ENCODE measurements at regions not wholly inside any gene's neighbourhood (a gene's known extent, or its start where the extent isn't known, plus 50 kb on each side); places are given as distances from the start of the nearest gene placed in this dataset.

DNA sequence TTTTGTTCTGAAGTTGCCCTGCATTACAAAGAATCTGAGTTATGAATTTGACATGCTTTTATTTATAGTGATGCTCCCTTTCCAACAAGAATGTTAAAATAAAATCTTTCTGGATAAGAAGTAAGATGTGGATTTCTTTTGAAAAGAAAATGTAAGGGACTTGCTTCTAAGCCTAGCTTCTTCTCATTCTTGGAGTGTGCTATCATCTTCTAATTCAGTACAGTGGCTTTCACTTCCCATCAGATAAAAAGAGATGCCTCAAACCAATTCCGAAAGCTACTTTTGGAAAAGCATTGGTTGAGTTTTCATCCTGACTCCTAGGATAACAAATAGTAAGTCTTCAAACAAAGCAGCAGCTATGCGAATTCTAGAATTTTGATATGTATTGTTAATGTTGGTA is 197.0 kb upstream of the ZPLD1 start:
- intact Hi-C loops (cut with DNase I) = no loop called here
- 47 to 48% methylated on average over 2 of the region's 2 CpGs for WGBS, 2 donors

DNA sequence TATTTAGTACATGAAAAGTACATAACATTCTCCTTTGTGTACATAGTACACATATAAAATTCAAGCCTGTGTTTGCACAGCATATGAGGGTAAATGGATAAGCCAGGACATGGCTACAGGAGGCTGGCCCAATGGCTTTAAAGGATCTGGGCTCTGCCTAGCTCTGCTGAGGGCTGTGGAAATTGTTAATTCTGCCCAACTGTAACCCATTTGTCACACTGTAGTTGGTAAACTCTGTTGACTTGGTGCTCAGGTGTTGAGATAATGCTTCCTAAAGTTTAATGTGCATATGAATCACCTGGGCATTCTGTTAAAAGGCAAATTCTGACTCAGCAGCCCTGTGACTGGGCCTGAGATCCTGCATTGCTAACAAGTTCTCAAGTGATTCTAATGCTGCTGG is 196.5 kb upstream of the ZPLD1 start:
- no peak overlapping the region for H3K4me3 ChIP-seq (ENCODE audit: low read length in 2 of 2)
- H3K27ac ChIP-seq (ENCODE audit: low read depth in 1 of 2, low read length in 2 of 2) = no peak overlapping the region
- H3K36me3 ChIP-seq (ENCODE audit: control insufficient read depth in 1 of 2, insufficient read depth in 2 of 2, low read length in 1 of 2) = no peaks in the 10 kb centered on the region
- no peak for DNase-seq
- ATAC-seq (ENCODE audit: low FRiP score) = no peak
- intact Hi-C loops (cut with DNase I) = no loop called here
- peaks cover 1% of the 10 kb centered on the region for H3K9me3 ChIP-seq (ENCODE audit: control insufficient read depth, low read length)
- no peaks in the 10 kb centered on the region for H3K27me3 ChIP-seq (ENCODE audit: control insufficient read depth in 1 of 2, insufficient read depth in 2 of 2, low read length in 1 of 2)
- no peaks in the 10 kb centered on the region for H3K4me1 ChIP-seq (ENCODE audit: control insufficient read depth in 1 of 2, insufficient read depth in 2 of 2, low read length in 2 of 2)

More for the DNA sequence above, 197.0 kb upstream of the ZPLD1 start:
- H3K4me1 ChIP-seq (ENCODE audit: control insufficient read depth in 1 of 2, insufficient read depth in 2 of 2, low read length in 2 of 2) = no peaks in the 10 kb centered on the region
- H3K36me3 ChIP-seq (ENCODE audit: control insufficient read depth in 1 of 2, insufficient read depth in 2 of 2, low read length in 1 of 2) = no peaks in the 10 kb centered on the region
- DNase-seq (no peak), ATAC-seq (ENCODE audit: low FRiP score) (no peak)
- no peak overlapping the region for H3K4me3 ChIP-seq (ENCODE audit: low read length in 2 of 2)
- peaks cover 1% of the 10 kb centered on the region for H3K9me3 ChIP-seq (ENCODE audit: control insufficient read depth, low read length)
- no peak overlapping the region for H3K27ac ChIP-seq (ENCODE audit: low read depth in 1 of 2, low read length in 2 of 2)
- H3K27me3 ChIP-seq (ENCODE audit: control insufficient read depth in 1 of 2, insufficient read depth in 2 of 2, low read length in 1 of 2) = no peaks in the 10 kb centered on the region

DNA sequence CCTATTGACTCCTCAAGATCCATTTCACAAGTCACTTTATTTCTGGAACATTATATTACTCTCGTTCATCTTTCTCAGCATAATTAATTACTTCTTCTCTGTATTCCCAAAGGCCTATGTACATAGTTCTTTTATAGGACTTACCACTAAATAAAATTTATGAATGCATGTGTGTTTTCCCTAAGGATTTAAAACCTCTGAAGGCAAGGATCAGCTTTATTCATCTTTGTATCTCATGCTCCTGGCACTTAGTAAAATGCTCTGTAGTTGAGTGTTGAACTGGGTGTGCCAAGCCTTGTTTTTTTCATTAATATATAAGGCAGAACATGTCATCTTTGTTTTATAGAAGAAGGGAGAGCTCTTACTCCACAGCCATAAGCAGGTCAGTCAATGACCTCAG is 194.1 kb upstream of the ZPLD1 start:
- Histone ChIP-seq H3K36me3 (ENCODE audit: control insufficient read depth in 1 of 2, insufficient read depth in 2 of 2, low read length in 1 of 2) (no peaks in the 10 kb centered on the region), H3K4me1 (ENCODE audit: control insufficient read depth in 1 of 2, insufficient read depth in 2 of 2, low read length in 2 of 2) (no peaks in the 10 kb centered on the region), H3K27me3 (ENCODE audit: control insufficient read depth in 1 of 2, insufficient read depth in 2 of 2, low read length in 1 of 2) (no peaks in the 10 kb centered on the region), H3K27ac (ENCODE audit: low read depth in 1 of 2, low read length in 2 of 2) (no peak overlapping the region), H3K4me3 (ENCODE audit: low read length in 2 of 2) (no peak overlapping the region), H3K9me3 (ENCODE audit: control insufficient read depth, low read length) (peaks cover 1% of the 10 kb centered on the region)
- ATAC-seq (ENCODE audit: low FRiP score) (no peak), DNase-seq (no peak)
- intact Hi-C loops (cut with DNase I) = no loop called here
- 41 to 57% methylated on average over 1 of the region's 1 CpG for WGBS, 2 donors

DNA sequence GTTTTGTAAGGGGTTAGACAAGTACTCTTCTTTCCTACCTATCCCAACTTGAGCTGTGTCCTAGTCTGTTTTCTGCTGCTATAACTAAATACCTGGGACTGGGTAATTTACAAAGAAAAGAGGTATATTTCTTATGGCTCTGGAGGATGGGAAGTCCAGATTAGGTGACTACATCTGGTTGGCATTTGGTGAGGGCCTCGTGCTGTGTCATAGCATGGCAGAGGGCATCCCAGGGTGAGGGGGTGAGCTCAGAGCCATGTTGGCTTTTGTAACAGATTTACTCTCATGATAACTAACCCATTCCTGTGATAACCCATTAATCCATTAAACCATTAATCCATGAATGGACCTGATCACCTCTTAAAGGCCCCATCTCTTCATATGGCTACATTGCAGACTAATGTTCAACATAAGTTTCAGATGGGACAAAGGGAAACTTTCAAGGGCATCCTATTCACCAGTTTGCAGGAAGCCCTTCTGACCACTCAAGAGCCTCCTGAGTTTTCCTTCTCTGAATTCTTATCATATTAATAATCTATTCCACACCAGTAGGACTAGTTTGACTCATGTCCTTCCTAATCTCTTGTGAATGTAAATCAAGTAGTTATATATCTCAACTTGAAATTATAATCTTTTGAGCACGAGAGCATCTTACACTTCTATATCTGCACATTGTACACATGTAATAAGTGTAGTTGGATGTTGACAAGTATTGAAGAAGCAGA is 185.7 kb upstream of the ZPLD1 start:
- intact Hi-C loops (cut with DNase I) = no loop called here
- 61% methylated on average over 2 of the region's 2 CpGs for WGBS, 2 donors

DNA sequence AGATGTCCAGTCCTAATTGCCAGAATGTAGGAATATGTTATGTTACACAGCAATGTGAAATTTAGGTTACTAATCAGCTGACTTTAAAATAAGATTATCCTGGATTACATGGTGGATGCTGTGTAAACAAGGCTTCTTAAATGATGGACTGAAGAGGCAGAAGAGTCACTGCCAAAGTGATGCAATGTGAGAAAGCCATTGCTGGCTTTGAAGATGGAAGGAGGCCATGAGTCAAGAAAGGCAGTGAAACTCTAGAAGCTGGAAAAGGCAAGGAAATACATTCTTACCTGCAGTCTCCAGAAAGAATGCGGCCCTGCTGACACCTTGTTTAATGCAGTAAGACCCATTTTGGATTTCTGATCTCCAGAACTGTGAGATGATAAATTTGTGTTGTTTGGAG is 179.1 kb upstream of the ZPLD1 start:
- no peak for DNase-seq
- intact Hi-C loops (cut with DNase I) = no loop called here
- no peak for ATAC-seq (ENCODE audit: low FRiP score)
- no peaks in the 10 kb centered on the region for H3K36me3 ChIP-seq (ENCODE audit: control insufficient read depth in 1 of 2, insufficient read depth in 2 of 2, low read length in 1 of 2)
- no peaks in the 10 kb centered on the region for H3K4me1 ChIP-seq (ENCODE audit: control insufficient read depth in 1 of 2, insufficient read depth in 2 of 2, low read length in 2 of 2)
- no peak overlapping the region for H3K27ac ChIP-seq (ENCODE audit: low read depth in 1 of 2, low read length in 2 of 2)
- WGBS, 2 donors = 96 to 100% methylated on average over 1 of the region's 1 CpG
- H3K9me3 ChIP-seq (ENCODE audit: control insufficient read depth, low read length) = no peaks in the 10 kb centered on the region
- no peak overlapping the region for H3K4me3 ChIP-seq (ENCODE audit: low read length in 2 of 2)
- no peaks in the 10 kb centered on the region for H3K27me3 ChIP-seq (ENCODE audit: control insufficient read depth in 1 of 2, insufficient read depth in 2 of 2, low read length in 1 of 2)

More for the DNA sequence above, 185.7 kb upstream of the ZPLD1 start:
- ATAC-seq (ENCODE audit: low FRiP score) = no peak
- no peak overlapping the region for H3K27ac ChIP-seq (ENCODE audit: low read depth in 1 of 2, low read length in 2 of 2)
- no peak for DNase-seq
- H3K4me1 ChIP-seq (ENCODE audit: control insufficient read depth in 1 of 2, insufficient read depth in 2 of 2, low read length in 2 of 2) = no peaks in the 10 kb centered on the region
- no peaks in the 10 kb centered on the region for H3K36me3 ChIP-seq (ENCODE audit: control insufficient read depth in 1 of 2, insufficient read depth in 2 of 2, low read length in 1 of 2)
- H3K9me3 ChIP-seq (ENCODE audit: control insufficient read depth, low read length) = no peaks in the 10 kb centered on the region
- no peaks in the 10 kb centered on the region for H3K27me3 ChIP-seq (ENCODE audit: control insufficient read depth in 1 of 2, insufficient read depth in 2 of 2, low read length in 1 of 2)
- no peak overlapping the region for H3K4me3 ChIP-seq (ENCODE audit: low read length in 2 of 2)

DNA sequence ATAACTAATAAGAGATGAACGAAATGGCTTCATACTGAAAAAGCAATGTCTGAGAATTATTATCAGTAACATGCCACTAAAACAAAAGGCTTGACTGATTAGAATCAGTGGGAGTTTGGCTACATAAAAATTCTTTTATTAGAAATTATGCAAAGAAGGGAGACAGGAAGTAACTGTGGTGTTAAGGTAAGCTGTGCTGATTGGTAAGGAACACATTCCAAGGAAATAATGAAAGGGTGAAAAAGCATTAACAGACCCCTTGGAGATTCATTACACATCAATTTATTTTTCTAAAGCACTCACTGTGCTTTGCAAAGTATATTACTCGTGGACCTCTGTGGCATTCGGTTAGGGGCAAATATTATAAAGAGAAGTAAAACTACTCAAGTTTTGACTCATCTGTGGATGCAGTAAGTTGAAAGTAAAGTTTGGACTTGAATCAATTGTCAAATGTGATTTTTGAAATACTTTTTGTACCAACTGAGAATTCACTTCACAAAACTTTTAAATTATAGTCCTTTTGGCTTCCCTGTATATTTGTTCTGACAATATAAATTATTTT is 176.1 kb upstream of the ZPLD1 start:
- ATAC-seq (ENCODE audit: low FRiP score) (no peak), DNase-seq (no peak)
- Histone ChIP-seq H3K27ac (ENCODE audit: low read depth in 1 of 2, low read length in 2 of 2) (no peak overlapping the region), H3K27me3 (ENCODE audit: control insufficient read depth in 1 of 2, insufficient read depth in 2 of 2, low read length in 1 of 2) (no peaks in the 10 kb centered on the region), H3K36me3 (ENCODE audit: control insufficient read depth in 1 of 2, insufficient read depth in 2 of 2, low read length in 1 of 2) (no peaks in the 10 kb centered on the region), H3K4me3 (ENCODE audit: low read length in 2 of 2) (no peak overlapping the region), H3K9me3 (ENCODE audit: control insufficient read depth, low read length) (no peaks in the 10 kb centered on the region), H3K4me1 (ENCODE audit: control insufficient read depth in 1 of 2, insufficient read depth in 2 of 2, low read length in 2 of 2) (no peaks in the 10 kb centered on the region)
- intact Hi-C loops (cut with DNase I) = no loop called here
- 42 to 48% methylated on average over 3 of the region's 3 CpGs for WGBS, 2 donors

DNA sequence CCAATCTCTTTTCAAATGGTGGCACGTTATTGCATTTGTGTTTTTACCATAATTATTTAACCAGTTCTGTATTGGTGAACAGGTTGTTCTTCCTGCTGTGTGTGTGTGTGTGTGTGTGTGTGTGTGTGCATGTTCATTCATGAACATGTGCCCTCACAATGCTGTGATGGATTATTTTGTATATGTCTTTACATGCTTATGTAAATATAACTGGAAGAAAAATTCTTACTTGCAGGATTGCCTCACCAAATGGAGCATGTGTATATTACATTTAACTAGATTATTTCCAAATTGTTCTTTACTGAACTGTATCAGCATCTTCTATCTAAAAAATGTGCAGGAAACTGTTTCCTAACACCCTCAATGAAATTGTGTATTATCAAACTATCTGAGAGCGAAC is 175.2 kb upstream of the ZPLD1 start:
- ATAC-seq (ENCODE audit: low FRiP score) = no peak
- H3K4me3 ChIP-seq (ENCODE audit: low read length in 2 of 2) = no peak overlapping the region
- intact Hi-C loops (cut with DNase I) = no loop called here
- H3K9me3 ChIP-seq (ENCODE audit: control insufficient read depth, low read length) = no peaks in the 10 kb centered on the region
- H3K27me3 ChIP-seq (ENCODE audit: control insufficient read depth in 1 of 2, insufficient read depth in 2 of 2, low read length in 1 of 2) = no peaks in the 10 kb centered on the region
- H3K36me3 ChIP-seq (ENCODE audit: control insufficient read depth in 1 of 2, insufficient read depth in 2 of 2, low read length in 1 of 2) = no peaks in the 10 kb centered on the region
- H3K27ac ChIP-seq (ENCODE audit: low read depth in 1 of 2, low read length in 2 of 2) = no peak overlapping the region
- WGBS, 2 donors = 45 to 69% methylated on average over 2 of the region's 2 CpGs
- no peak for DNase-seq
- no peaks in the 10 kb centered on the region for H3K4me1 ChIP-seq (ENCODE audit: control insufficient read depth in 1 of 2, insufficient read depth in 2 of 2, low read length in 2 of 2)

DNA sequence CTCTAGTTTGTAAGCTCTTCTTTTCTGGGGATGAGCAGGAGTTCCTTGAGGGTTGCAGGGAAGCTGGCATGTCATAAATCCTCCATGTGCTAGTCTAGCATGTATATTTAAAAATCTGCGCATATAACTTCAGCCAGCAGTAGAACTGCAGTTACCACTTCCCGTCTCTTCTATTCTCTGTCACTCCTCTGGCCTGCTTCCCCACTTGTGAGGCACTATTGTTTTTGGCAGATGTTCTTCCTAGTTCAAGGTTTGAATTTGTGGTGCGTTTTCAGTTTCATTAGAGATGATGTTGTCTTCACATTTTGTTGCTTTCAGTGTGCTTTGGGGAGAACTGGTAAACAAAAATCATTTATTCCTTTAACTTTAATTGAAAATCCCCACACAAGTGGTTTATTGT is 169.1 kb upstream of the ZPLD1 start:
- H3K36me3 ChIP-seq (ENCODE audit: control insufficient read depth in 1 of 2, insufficient read depth in 2 of 2, low read length in 1 of 2) = no peaks in the 10 kb centered on the region
- WGBS, 2 donors = 7 to 8% methylated on average over 3 of the region's 3 CpGs
- intact Hi-C loops (cut with DNase I) = no loop called here
- no peak overlapping the region for H3K4me3 ChIP-seq (ENCODE audit: low read length in 2 of 2)
- no peak for DNase-seq
- H3K9me3 ChIP-seq (ENCODE audit: control insufficient read depth, low read length) = no peaks in the 10 kb centered on the region
- no peaks in the 10 kb centered on the region for H3K27me3 ChIP-seq (ENCODE audit: control insufficient read depth in 1 of 2, insufficient read depth in 2 of 2, low read length in 1 of 2)
- no peak for ATAC-seq (ENCODE audit: low FRiP score)
- H3K27ac ChIP-seq (ENCODE audit: low read depth in 1 of 2, low read length in 2 of 2) = no peak overlapping the region
- no peaks in the 10 kb centered on the region for H3K4me1 ChIP-seq (ENCODE audit: control insufficient read depth in 1 of 2, insufficient read depth in 2 of 2, low read length in 2 of 2)

DNA sequence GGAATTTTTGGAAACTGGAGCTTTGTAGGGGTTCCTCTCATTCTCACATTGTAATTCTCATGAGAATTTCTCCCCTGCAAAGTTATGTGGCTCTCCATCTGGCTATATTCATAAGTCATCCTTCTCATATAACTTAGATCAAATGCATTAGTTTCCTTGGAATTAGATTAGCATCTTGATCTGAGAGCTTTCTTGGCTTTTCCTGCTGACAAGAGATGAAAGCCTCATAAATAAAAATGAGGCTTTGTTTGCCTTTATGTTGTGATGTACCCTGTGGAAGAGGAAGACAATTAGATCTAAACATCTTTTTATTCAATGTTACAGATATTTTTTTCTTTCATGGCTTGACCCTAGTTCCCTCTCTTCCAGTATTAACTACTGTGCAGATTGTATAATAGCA is 165.4 kb upstream of the ZPLD1 start:
- Histone ChIP-seq H3K9me3 (ENCODE audit: control insufficient read depth, low read length) (no peaks in the 10 kb centered on the region), H3K36me3 (ENCODE audit: control insufficient read depth in 1 of 2, insufficient read depth in 2 of 2, low read length in 1 of 2) (no peaks in the 10 kb centered on the region), H3K4me3 (ENCODE audit: low read length in 2 of 2) (no peak overlapping the region), H3K27me3 (ENCODE audit: control insufficient read depth in 1 of 2, insufficient read depth in 2 of 2, low read length in 1 of 2) (no peaks in the 10 kb centered on the region), H3K27ac (ENCODE audit: low read depth in 1 of 2, low read length in 2 of 2) (no peak overlapping the region), H3K4me1 (ENCODE audit: control insufficient read depth in 1 of 2, insufficient read depth in 2 of 2, low read length in 2 of 2) (no peaks in the 10 kb centered on the region)
- intact Hi-C loops (cut with DNase I) = no loop called here
- DNase-seq (no peak), ATAC-seq (ENCODE audit: low FRiP score) (no peak)
